ENCODE measurements at regions not wholly inside any gene's neighbourhood (a gene's known extent, or its start where the extent isn't known, plus 50 kb on each side); places are given as distances from the start of the nearest gene placed in this dataset.

GRCh38 chr4:159649237-159649636, 546.4 kb downstream of the RAPGEF2 start:
- TF ChIP-seq GATA2 (IDR thresholded peaks at IDR 0.05; ENCODE audit: low read depth, low read length) (no peak), GATA3 (IDR thresholded peaks at IDR 0.05; ENCODE audit: low read depth, low read length) (no peak)
